OCI-LY7 (cell line): ENCODE measurements at regions not wholly inside any gene's neighbourhood (a gene's known extent, or its start where the extent isn't known, plus 50 kb on each side); places are given as distances from the start of the nearest gene placed in this dataset.
"Not testable (repeated sequence)": the region's sequence is repeated elsewhere in the genome, so short reads cannot be mapped to it uniquely, and the experiment has no call there.

ENCODE experiments used
- BruUV-seq: library from RNA; stranded (reverse); fragments of 400-500 nt; replicated peaks from 2 replicates; lab custom pipeline; 2021; lab: Mats Ljungman, UMichigan
- CTCF ChIA-PET: fragments of 300-600 bp; sonication (Branson Sonifier 250); formaldehyde crosslinking; loops from one replicate; lab custom pipeline; 2022; ENCODE audit warnings: antibody characterized with exemption; ENCODE audit not compliant: unreplicated experiment; lab: Charles Lee
- POLR2A ChIA-PET: fragments of 300-600 bp; sonication (Branson Sonifier 250); formaldehyde crosslinking; loops from one replicate; lab custom pipeline; 2022; ENCODE audit warnings: antibody characterized with exemption; lab: Charles Lee
- DNase-seq: peaks from one replicate; pipeline ENCODE4 v3.0.0-alpha.2; 2015; ENCODE audit warnings: low spot score
- H2AFZ ChIP-seq: fragments of 200-600 bp; sonication (generic), shearing (Covaris generic); 2 replicates; pipeline ENCODE4 v1.6.1; 2014; ENCODE audit warnings: mild to moderate bottlenecking, antibody characterized with exemption, low read length, moderate library complexity
- H3K27ac ChIP-seq: fragments of 200-600 bp; sonication (generic); 2 replicates; pipeline ENCODE4 v1.5.1; 2014; ENCODE audit warnings: mixed run types, low read depth, mild to moderate bottlenecking, moderate library complexity, low read length, inconsistent platforms; ENCODE audit not compliant: poor library complexity, severe bottlenecking
- H3K36me3 ChIP-seq: fragments of 200-600 bp; sonication (generic); 2 replicates; pipeline ENCODE4 v1.6.1; 2014; ENCODE audit warnings: mild to moderate bottlenecking, antibody characterized with exemption, low read length, moderate library complexity, mixed read lengths; ENCODE audit not compliant: insufficient read depth
- H3K4me1 ChIP-seq: fragments of 200-600 bp; sonication (generic); 2 replicates; pipeline ENCODE4 v1.5.1; 2014; ENCODE audit warnings: mild to moderate bottlenecking, low read length; ENCODE audit not compliant: insufficient read depth, poor library complexity, severe bottlenecking
- H3K4me2 ChIP-seq: fragments of 200-600 bp; sonication (generic); 2 replicates; pipeline ENCODE4 v1.6.1; 2014; ENCODE audit warnings: mild to moderate bottlenecking, low read length
- H3K4me3 ChIP-seq: fragments of 200-600 bp; sonication (generic); 2 replicates; pipeline ENCODE4 v1.5.1; 2014; ENCODE audit warnings: mild to moderate bottlenecking, low read depth, low read length; ENCODE audit not compliant: poor library complexity, severe bottlenecking
- H3K79me2 ChIP-seq: fragments of 200-600 bp; sonication (generic); 2 replicates; pipeline ENCODE4 v1.6.1; 2016; ENCODE audit warnings: low read depth, mild to moderate bottlenecking, low read length, moderate library complexity, mixed read lengths; ENCODE audit not compliant: insufficient read depth
- H3K9me2 ChIP-seq: fragments of 200-600 bp; sonication (generic); 2 replicates; pipeline ENCODE4 v1.6.1; 2016; ENCODE audit warnings: mild to moderate bottlenecking, low read length, mixed read lengths; ENCODE audit not compliant: insufficient read depth
- H3K9me3 ChIP-seq: fragments of 200-600 bp; sonication (generic); 2 replicates; pipeline ENCODE4 v1.6.1; 2014; ENCODE audit warnings: mild to moderate bottlenecking, mixed run types, low read length, mixed read lengths
- H4K20me1 ChIP-seq: fragments of 200-600 bp; sonication (generic); 2 replicates; pipeline ENCODE4 v1.6.1; 2014; ENCODE audit warnings: mild to moderate bottlenecking, antibody characterized with exemption, low read length, moderate library complexity, mixed read lengths; ENCODE audit not compliant: insufficient read depth
- EZH2phosphoT487 ChIP-seq: fragments of 200-600 bp; sonication (generic); IDR thresholded peaks from 2 replicates; pipeline ENCODE4 v1.6.1; 2018; ENCODE audit warnings: low read depth, borderline replicate concordance, mild to moderate bottlenecking, mixed run types, antibody characterized with exemption, low read length, moderate library complexity, mixed read lengths
- intact Hi-C: fragments of 100-400 bp; cut with micrococcal nuclease; formaldehyde crosslinking; loops from one replicate; pipeline ENCODE4 v1.10.0; 2022; ENCODE audit not compliant: unreplicated experiment
- TF ChIP-seq, protein P1 (sequence below): fragments of 200-600 bp; sonication (generic); conservative IDR thresholded peaks from 2 replicates; pipeline ENCODE4 v1.5.1; 2014; ENCODE audit warnings: mild to moderate bottlenecking, antibody characterized with exemption, low read length, moderate library complexity, mixed read lengths

DNA sequence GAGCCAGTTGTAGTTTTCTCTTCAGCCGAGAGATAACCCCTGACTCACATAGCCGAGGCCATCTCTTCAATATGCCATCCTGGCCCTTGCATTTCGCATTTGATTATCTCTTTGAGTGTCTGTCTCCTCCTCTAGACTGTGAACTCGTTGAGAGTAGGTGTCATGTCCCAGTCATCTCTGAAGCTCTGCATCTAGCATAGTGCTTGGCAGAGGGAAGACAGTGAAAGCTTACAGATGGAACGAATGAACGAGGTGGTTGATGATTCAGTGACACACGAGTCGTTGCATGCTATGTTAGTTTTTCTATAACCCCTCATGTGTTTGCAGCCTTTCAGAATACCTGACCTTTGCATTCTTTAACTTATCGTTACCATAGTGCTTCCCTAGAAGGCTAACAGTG lies 59.9 kb upstream of the CYRIA start:
- Histone ChIP-seq H3K4me2 (no peak overlapping the region), H3K4me3 (no peak overlapping the region), H4K20me1 (no peaks in the 10 kb centered on the region), H3K9me2 (no peaks in the 10 kb centered on the region), H3K9me3 (no peaks in the 10 kb centered on the region), H3K36me3 (no peaks in the 10 kb centered on the region), H2AFZ (no peak overlapping the region), H3K27ac (no peak overlapping the region), H3K4me1 (peaks cover 16% of the 10 kb centered on the region), H3K79me2 (no peaks in the 10 kb centered on the region)
- POLR2A ChIA-PET: interaction anchor here (1.5 kb wide), 1 partner anchor 8 kb away, joined by 4 read pairs; no protein-coding TSS in a partner anchor
- DNase-seq: no peak
- intact Hi-C loops: no loop called here
- CTCF ChIA-PET: interaction anchor here (1.6 kb wide), 1 partner anchor 11 kb away, joined by 4 read pairs; no protein-coding TSS in a partner anchor
- TF ChIP-seq EZH2phosphoT487: no peak
- TF ChIP-seq, protein P1, sequence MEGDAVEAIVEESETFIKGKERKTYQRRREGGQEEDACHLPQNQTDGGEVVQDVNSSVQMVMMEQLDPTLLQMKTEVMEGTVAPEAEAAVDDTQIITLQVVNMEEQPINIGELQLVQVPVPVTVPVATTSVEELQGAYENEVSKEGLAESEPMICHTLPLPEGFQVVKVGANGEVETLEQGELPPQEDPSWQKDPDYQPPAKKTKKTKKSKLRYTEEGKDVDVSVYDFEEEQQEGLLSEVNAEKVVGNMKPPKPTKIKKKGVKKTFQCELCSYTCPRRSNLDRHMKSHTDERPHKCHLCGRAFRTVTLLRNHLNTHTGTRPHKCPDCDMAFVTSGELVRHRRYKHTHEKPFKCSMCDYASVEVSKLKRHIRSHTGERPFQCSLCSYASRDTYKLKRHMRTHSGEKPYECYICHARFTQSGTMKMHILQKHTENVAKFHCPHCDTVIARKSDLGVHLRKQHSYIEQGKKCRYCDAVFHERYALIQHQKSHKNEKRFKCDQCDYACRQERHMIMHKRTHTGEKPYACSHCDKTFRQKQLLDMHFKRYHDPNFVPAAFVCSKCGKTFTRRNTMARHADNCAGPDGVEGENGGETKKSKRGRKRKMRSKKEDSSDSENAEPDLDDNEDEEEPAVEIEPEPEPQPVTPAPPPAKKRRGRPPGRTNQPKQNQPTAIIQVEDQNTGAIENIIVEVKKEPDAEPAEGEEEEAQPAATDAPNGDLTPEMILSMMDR: no peak
- no TSS peak for BruUV-seq

DNA sequence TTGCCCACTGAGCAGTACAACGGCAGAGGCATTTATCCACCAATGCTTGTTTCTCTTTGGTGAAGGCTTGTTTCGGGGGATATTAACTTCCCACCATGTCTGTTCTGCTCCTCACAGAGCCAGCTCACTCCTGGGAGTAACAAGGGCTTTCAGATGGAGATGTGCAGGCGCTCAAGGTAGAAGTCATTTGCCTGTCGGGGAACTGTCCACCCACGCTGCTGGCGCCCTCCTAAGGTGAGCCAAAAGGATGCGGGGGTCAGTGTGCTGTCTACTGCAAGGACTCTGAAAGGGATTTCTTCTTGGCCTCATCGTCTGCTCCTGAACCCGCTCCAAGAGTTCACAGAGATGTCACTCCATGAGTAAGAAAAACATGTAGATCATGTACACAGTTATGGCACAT lies 57.0 kb upstream of the CYRIA start:
- H3K27ac ChIP-seq: no peak overlapping the region
- H3K4me2 ChIP-seq: no peak overlapping the region
- TF ChIP-seq, protein P1: peak; percentile 44
- TF ChIP-seq EZH2phosphoT487: no peak
- H3K36me3 ChIP-seq: no peaks in the 10 kb centered on the region
- H3K4me3 ChIP-seq: no peak overlapping the region
- POLR2A ChIA-PET: interaction anchor here (0.5 kb wide), 1 partner anchor 24 kb away, joined by 4 read pairs; no protein-coding TSS in a partner anchor
- H2AFZ ChIP-seq: no peak overlapping the region
- CTCF ChIA-PET: no interaction called here
- H3K9me3 ChIP-seq: no peaks in the 10 kb centered on the region
- no peaks in the 10 kb centered on the region for H4K20me1 ChIP-seq
- BruUV-seq: no TSS peak
- no peak for DNase-seq
- H3K79me2 ChIP-seq: no peaks in the 10 kb centered on the region
- H3K9me2 ChIP-seq: no peaks in the 10 kb centered on the region
- intact Hi-C loops: no loop called here
- H3K4me1 ChIP-seq: peaks cover 9% of the 10 kb centered on the region

DNA sequence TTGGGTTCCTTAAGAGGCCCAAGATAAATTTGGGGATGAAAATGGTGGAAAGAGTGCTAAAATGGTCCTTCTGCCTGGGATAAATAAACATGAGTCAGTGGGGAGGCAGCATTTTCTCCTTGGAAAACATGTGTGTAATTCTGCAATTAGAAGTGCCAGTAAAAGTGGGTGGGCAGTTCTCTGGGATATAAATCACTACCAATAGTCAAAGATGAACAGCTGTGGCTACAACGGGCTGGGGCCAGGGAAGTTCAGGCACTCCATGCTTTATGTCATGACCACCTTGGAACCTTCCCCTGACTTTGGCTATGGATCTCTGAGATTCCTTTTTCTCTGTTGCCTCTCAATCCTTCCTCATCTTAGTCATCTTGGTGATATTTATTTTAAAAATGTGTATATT lies 56.5 kb upstream of the CYRIA start:
- CTCF ChIA-PET: no interaction called here
- intact Hi-C loops: no loop called here
- TF ChIP-seq, protein P1: no peak
- no peak for TF ChIP-seq EZH2phosphoT487
- H3K36me3 ChIP-seq: no peaks in the 10 kb centered on the region
- no TSS peak for BruUV-seq
- peaks cover 9% of the 10 kb centered on the region for H3K4me1 ChIP-seq
- POLR2A ChIA-PET: no interaction called here
- H3K9me2 ChIP-seq: no peaks in the 10 kb centered on the region
- no peak for DNase-seq
- H3K4me2 ChIP-seq: no peak overlapping the region
- no peaks in the 10 kb centered on the region for H3K9me3 ChIP-seq
- H3K79me2 ChIP-seq: no peaks in the 10 kb centered on the region
- H4K20me1 ChIP-seq: no peaks in the 10 kb centered on the region
- H3K4me3 ChIP-seq: no peak overlapping the region
- H2AFZ ChIP-seq: no peak overlapping the region
- H3K27ac ChIP-seq: no peak overlapping the region

DNA sequence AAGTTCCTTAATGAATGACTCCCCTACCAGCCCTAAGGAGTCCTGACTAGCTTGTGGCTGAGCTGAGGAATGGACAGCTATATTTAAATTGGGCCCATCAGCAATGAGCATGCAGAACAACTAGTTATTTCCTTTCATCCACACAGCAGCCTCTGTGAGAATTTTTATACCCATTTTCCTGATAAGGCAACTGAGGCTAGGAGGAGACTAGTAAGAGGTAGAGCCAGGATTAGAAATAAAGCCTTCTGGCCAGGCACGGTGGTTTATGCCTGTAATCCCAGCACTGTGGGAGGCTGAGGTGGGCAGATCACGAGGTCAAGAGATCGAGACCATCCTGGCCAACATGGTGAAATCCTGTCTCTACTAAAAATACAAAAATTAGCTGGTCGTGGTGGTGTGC lies 55.9 kb upstream of the CYRIA start:
- POLR2A ChIA-PET: interaction anchor here (0.7 to 1.9 kb wide), 2 partner anchors 10 to 28 kb away, joined by 3 to 4 read pairs; no protein-coding TSS in a partner anchor

More for the DNA sequence above, 55.9 kb upstream of the CYRIA start:
- H3K27ac ChIP-seq, H3K9me3 ChIP-seq, DNase-seq, H3K36me3 ChIP-seq, H3K4me2 ChIP-seq, CTCF ChIA-PET, H3K9me2 ChIP-seq, H3K79me2 ChIP-seq, H3K4me1 ChIP-seq, H3K4me3 ChIP-seq, H4K20me1 ChIP-seq, BruUV-seq, intact Hi-C loops, H2AFZ ChIP-seq: not testable (repeated sequence)
